ENCODE measurements at regions not wholly inside any gene's neighbourhood (a gene's known extent, or its start where the extent isn't known, plus 50 kb on each side); places are given as distances from the start of the nearest gene placed in this dataset.

DNA sequence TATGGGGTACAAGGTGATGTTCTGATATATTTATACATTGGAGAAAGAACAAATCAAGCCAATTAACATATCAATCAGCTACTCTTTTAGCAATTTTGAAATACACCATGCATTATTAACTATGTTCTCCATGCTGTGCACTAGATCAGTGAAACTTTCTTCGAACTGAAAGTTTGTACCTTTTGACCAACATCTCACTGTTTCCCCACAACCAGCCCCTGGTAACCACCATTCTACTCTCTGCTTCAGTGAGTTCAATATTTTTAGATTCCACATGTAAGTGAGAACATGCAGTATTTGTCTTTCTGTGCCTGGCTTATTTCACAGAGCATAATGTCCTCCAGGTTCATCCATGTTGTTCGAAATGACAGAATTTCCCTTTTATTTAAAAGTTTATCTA is 246.1 kb upstream of the VCX start:
- TF ChIP-seq, protein P1, sequence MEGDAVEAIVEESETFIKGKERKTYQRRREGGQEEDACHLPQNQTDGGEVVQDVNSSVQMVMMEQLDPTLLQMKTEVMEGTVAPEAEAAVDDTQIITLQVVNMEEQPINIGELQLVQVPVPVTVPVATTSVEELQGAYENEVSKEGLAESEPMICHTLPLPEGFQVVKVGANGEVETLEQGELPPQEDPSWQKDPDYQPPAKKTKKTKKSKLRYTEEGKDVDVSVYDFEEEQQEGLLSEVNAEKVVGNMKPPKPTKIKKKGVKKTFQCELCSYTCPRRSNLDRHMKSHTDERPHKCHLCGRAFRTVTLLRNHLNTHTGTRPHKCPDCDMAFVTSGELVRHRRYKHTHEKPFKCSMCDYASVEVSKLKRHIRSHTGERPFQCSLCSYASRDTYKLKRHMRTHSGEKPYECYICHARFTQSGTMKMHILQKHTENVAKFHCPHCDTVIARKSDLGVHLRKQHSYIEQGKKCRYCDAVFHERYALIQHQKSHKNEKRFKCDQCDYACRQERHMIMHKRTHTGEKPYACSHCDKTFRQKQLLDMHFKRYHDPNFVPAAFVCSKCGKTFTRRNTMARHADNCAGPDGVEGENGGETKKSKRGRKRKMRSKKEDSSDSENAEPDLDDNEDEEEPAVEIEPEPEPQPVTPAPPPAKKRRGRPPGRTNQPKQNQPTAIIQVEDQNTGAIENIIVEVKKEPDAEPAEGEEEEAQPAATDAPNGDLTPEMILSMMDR (IDR thresholded peaks at IDR 0.05): no peak
- no peak for TF ChIP-seq POLR2A (IDR thresholded peaks at IDR 0.05)
